ENCODE measurements at regions not wholly inside any gene's neighbourhood (a gene's known extent, or its start where the extent isn't known, plus 50 kb on each side); places are given as distances from the start of the nearest gene placed in this dataset.

GRCh38 chr14:42145766-42146165, 539.1 kb downstream of the LRFN5 start:
- no peaks in the 10 kb centered on the region for H3K36me3 Mint-ChIP-seq (ENCODE audit: low read depth)
- intact Hi-C loops (cut with micrococcal nuclease): no loop called here
- no peak overlapping the region for H3K27ac Mint-ChIP-seq
- H3K27me3 Mint-ChIP-seq: no peaks in the 10 kb centered on the region
- H3K4me1 Mint-ChIP-seq: no peaks in the 10 kb centered on the region
- peaks cover 6% of the 10 kb centered on the region for H3K9me3 Mint-ChIP-seq
- no peak overlapping the region for H3K4me3 Mint-ChIP-seq
- DNase-seq: no peak

- no peak for DNase-seq
- Mint-ChIP-seq H3K36me3 (ENCODE audit: low read depth) (no peaks in the 10 kb centered on the region), H3K9me3 (peaks cover 6% of the 10 kb centered on the region), H3K4me3 (no peak overlapping the region), H3K27me3 (no peaks in the 10 kb centered on the region), H3K27ac (no peak overlapping the region), H3K4me1 (no peaks in the 10 kb centered on the region)
- intact Hi-C loops (cut with micrococcal nuclease): no loop called here
These were observed 536.4 kb downstream of the LRFN5 start for GRCh38 chr14:42143114-42143513.

- H3K27ac Mint-ChIP-seq: no peak overlapping the region
- H3K9me3 Mint-ChIP-seq: peaks cover 6% of the 10 kb centered on the region
- intact Hi-C loops (cut with micrococcal nuclease): no loop called here
These were observed 534.7 kb downstream of the LRFN5 start for GRCh38 chr14:42141328-42141727.

GRCh38 chr14:42140831-42141279, 534.2 kb downstream of the LRFN5 start:
- no peaks in the 10 kb centered on the region for H3K36me3 Mint-ChIP-seq (ENCODE audit: low read depth)
- no peak overlapping the region for H3K4me3 Mint-ChIP-seq
- intact Hi-C loops (cut with micrococcal nuclease): no loop called here
- H3K27ac Mint-ChIP-seq: no peak overlapping the region
- no peaks in the 10 kb centered on the region for H3K27me3 Mint-ChIP-seq
- H3K4me1 Mint-ChIP-seq: no peaks in the 10 kb centered on the region
- no peak for DNase-seq
- peaks cover 6% of the 10 kb centered on the region for H3K9me3 Mint-ChIP-seq

More at GRCh38 chr14:42141328-42141727, 534.7 kb downstream of the LRFN5 start:
- Mint-ChIP-seq H3K27me3 (no peaks in the 10 kb centered on the region), H3K4me3 (no peak overlapping the region), H3K36me3 (ENCODE audit: low read depth) (no peaks in the 10 kb centered on the region), H3K4me1 (no peaks in the 10 kb centered on the region)
- DNase-seq: no peak

GRCh38 chr14:42140001-42140400, 533.3 kb downstream of the LRFN5 start:
- intact Hi-C loops (cut with micrococcal nuclease): no loop called here
- Mint-ChIP-seq H3K27me3 (no peaks in the 10 kb centered on the region), H3K9me3 (peaks cover 5% of the 10 kb centered on the region), H3K4me3 (no peak overlapping the region), H3K36me3 (ENCODE audit: low read depth) (no peaks in the 10 kb centered on the region), H3K4me1 (no peaks in the 10 kb centered on the region), H3K27ac (no peak overlapping the region)
- no peak for DNase-seq

GRCh38 chr14:42138406-42138805, 531.7 kb downstream of the LRFN5 start:
- no peak overlapping the region for H3K27ac Mint-ChIP-seq
- H3K4me1 Mint-ChIP-seq: no peaks in the 10 kb centered on the region
- H3K27me3 Mint-ChIP-seq: no peaks in the 10 kb centered on the region
- H3K36me3 Mint-ChIP-seq (ENCODE audit: low read depth): no peaks in the 10 kb centered on the region
- H3K9me3 Mint-ChIP-seq: peaks cover 6% of the 10 kb centered on the region
- no peak overlapping the region for H3K4me3 Mint-ChIP-seq
- intact Hi-C loops (cut with micrococcal nuclease): no loop called here
- DNase-seq: no peak

- Mint-ChIP-seq H3K4me3 (no peak overlapping the region), H3K27ac (no peak overlapping the region), H3K9me3 (peaks cover 3% of the 10 kb centered on the region), H3K27me3 (no peaks in the 10 kb centered on the region), H3K4me1 (no peaks in the 10 kb centered on the region), H3K36me3 (ENCODE audit: low read depth) (no peaks in the 10 kb centered on the region)
- intact Hi-C loops (cut with micrococcal nuclease): no loop called here
- no peak for DNase-seq
These were observed 524.1 kb downstream of the LRFN5 start for GRCh38 chr14:42130815-42131214.

- intact Hi-C loops (cut with micrococcal nuclease): no loop called here
- Mint-ChIP-seq H3K4me3 (no peak overlapping the region), H3K4me1 (no peaks in the 10 kb centered on the region)
These were observed 516.9 kb downstream of the LRFN5 start for GRCh38 chr14:42123526-42123925.

GRCh38 chr14:42113358-42114069, 506.8 kb downstream of the LRFN5 start:
- H3K4me3 Mint-ChIP-seq: no peak overlapping the region
- H3K36me3 Mint-ChIP-seq (ENCODE audit: low read depth): no peaks in the 10 kb centered on the region
- DNase-seq: no peak
- H3K27ac Mint-ChIP-seq: no peak overlapping the region
- intact Hi-C loops (cut with micrococcal nuclease): no loop called here
- no peaks in the 10 kb centered on the region for H3K4me1 Mint-ChIP-seq
- no peaks in the 10 kb centered on the region for H3K27me3 Mint-ChIP-seq
- no peaks in the 10 kb centered on the region for H3K9me3 Mint-ChIP-seq

More at GRCh38 chr14:42123526-42123925, 516.9 kb downstream of the LRFN5 start:
- no peak for DNase-seq
- Mint-ChIP-seq H3K27me3 (no peaks in the 10 kb centered on the region), H3K27ac (no peak overlapping the region), H3K36me3 (ENCODE audit: low read depth) (no peaks in the 10 kb centered on the region), H3K9me3 (peaks cover 3% of the 10 kb centered on the region)

GRCh38 chr14:42112108-42112507, 505.4 kb downstream of the LRFN5 start:
- H3K4me1 Mint-ChIP-seq: no peaks in the 10 kb centered on the region
- H3K27ac Mint-ChIP-seq: no peak overlapping the region
- H3K9me3 Mint-ChIP-seq: no peaks in the 10 kb centered on the region

GRCh38 chr14:42111355-42111754, 504.7 kb downstream of the LRFN5 start:
- intact Hi-C loops (cut with micrococcal nuclease): no loop called here
- no peaks in the 10 kb centered on the region for H3K9me3 Mint-ChIP-seq
- H3K36me3 Mint-ChIP-seq (ENCODE audit: low read depth): no peaks in the 10 kb centered on the region
- DNase-seq: no peak
- no peak overlapping the region for H3K27ac Mint-ChIP-seq
- H3K4me1 Mint-ChIP-seq: no peaks in the 10 kb centered on the region
- no peak overlapping the region for H3K4me3 Mint-ChIP-seq
- no peaks in the 10 kb centered on the region for H3K27me3 Mint-ChIP-seq

More at GRCh38 chr14:42112108-42112507, 505.4 kb downstream of the LRFN5 start:
- Mint-ChIP-seq H3K36me3 (ENCODE audit: low read depth) (no peaks in the 10 kb centered on the region), H3K27me3 (no peaks in the 10 kb centered on the region), H3K4me3 (no peak overlapping the region)
- intact Hi-C loops (cut with micrococcal nuclease): no loop called here
- no peak for DNase-seq

GRCh38 chr14:42110167-42110566, 503.5 kb downstream of the LRFN5 start:
- Mint-ChIP-seq H3K4me3 (no peak overlapping the region), H3K27me3 (no peaks in the 10 kb centered on the region), H3K4me1 (no peaks in the 10 kb centered on the region), H3K27ac (no peak overlapping the region), H3K9me3 (no peaks in the 10 kb centered on the region), H3K36me3 (ENCODE audit: low read depth) (no peaks in the 10 kb centered on the region)
- DNase-seq: no peak
- intact Hi-C loops (cut with micrococcal nuclease): no loop called here

- Mint-ChIP-seq H3K9me3 (peaks cover 4% of the 10 kb centered on the region), H3K36me3 (ENCODE audit: low read depth) (no peaks in the 10 kb centered on the region), H3K27ac (no peak overlapping the region), H3K4me1 (no peaks in the 10 kb centered on the region), H3K27me3 (no peaks in the 10 kb centered on the region), H3K4me3 (no peak overlapping the region)
- no peak for DNase-seq
- intact Hi-C loops (cut with micrococcal nuclease): no loop called here
These were observed 488.5 kb downstream of the LRFN5 start for GRCh38 chr14:42095155-42095554.

GRCh38 chr14:42090122-42090521, 483.4 kb downstream of the LRFN5 start:
- H3K4me1 Mint-ChIP-seq: no peaks in the 10 kb centered on the region
- DNase-seq: no peak
- intact Hi-C loops (cut with micrococcal nuclease): no loop called here
- H3K27ac Mint-ChIP-seq: no peak overlapping the region
- no peaks in the 10 kb centered on the region for H3K9me3 Mint-ChIP-seq
- H3K36me3 Mint-ChIP-seq (ENCODE audit: low read depth): no peaks in the 10 kb centered on the region
- H3K27me3 Mint-ChIP-seq: no peaks in the 10 kb centered on the region
- H3K4me3 Mint-ChIP-seq: no peak overlapping the region

GRCh38 chr14:42079911-42080310, 473.2 kb downstream of the LRFN5 start:
- intact Hi-C loops (cut with micrococcal nuclease): no loop called here

More at GRCh38 chr14:42079911-42080310, 473.2 kb downstream of the LRFN5 start:
- Mint-ChIP-seq H3K27me3 (no peaks in the 10 kb centered on the region), H3K4me1 (no peaks in the 10 kb centered on the region), H3K4me3 (no peak overlapping the region), H3K36me3 (ENCODE audit: low read depth) (no peaks in the 10 kb centered on the region), H3K27ac (no peak overlapping the region), H3K9me3 (no peaks in the 10 kb centered on the region)
- DNase-seq: no peak
